NCI-H526 treated with DMSO at 0.1 percent for 48 hours (cell line): ENCODE measurements at regions not wholly inside any gene's neighbourhood (a gene's known extent, or its start where the extent isn't known, plus 50 kb on each side); places are given as distances from the start of the nearest gene placed in this dataset.

ENCODE experiments used
- DNase-seq: peaks from one replicate; lab custom pipeline; 2025; lab: John Stamatoyannopoulos, UW

DNA sequence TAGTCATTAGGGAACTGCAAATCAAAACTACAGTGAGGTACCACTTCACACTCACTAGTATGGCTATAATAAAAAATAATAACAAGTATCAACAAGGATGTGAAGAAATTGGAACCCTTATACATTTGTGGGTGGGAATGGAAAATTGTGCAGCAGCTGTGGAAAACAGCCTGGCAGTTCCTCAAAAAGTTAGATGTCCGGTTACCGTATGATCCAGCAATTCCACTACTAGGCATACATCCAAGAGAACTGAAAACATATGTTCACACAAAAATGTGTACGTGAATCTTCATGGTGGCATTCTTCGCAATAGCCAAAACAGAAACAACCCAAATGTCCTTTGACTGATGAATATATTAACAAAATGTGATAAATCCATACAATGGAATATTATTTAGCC, 187.9 kb upstream of the LYSMD4 start:
- DNase-seq = no peak

DNA sequence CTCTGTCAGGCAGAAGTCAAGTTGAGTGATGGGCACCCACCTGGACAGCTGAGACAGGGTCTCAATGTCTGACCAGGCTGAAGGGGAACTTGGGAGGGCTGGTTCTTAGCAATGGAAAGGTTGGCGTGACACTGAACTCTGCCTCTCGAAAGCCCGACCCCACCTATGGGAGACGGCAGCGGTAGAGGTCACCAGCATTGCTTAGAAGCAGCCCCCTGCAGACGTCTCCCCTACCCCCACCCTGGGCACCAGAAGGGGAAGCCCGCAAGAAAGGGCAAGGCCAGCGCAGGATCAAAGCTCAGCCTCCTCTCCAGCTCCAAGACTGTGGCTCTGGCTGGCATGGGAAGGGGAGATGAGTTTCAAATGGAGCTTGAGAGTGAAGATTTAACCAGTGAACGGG, 184.8 kb upstream of the LYSMD4 start:
- DNase-seq = no peak

DNA sequence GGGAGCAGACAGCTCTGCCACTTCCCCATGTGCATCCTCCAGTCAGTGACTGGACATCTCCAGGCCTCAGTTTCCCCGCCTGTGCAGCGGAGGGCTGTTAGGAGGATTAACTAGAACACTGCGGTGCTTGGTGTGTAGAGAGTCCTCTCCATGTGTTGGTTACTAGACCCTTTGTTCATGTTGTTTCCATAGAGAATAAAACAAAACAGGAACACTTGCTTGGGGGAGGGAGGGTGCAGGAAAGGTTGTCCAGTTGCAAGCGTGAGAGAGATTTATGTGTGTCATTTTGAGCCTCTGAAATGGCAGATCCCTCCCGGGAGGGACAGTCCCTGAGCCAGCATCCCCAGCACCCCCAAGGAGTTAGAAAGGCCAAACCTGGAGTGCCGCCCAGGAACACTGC, 184.0 kb upstream of the LYSMD4 start:
- no peak for DNase-seq

DNA sequence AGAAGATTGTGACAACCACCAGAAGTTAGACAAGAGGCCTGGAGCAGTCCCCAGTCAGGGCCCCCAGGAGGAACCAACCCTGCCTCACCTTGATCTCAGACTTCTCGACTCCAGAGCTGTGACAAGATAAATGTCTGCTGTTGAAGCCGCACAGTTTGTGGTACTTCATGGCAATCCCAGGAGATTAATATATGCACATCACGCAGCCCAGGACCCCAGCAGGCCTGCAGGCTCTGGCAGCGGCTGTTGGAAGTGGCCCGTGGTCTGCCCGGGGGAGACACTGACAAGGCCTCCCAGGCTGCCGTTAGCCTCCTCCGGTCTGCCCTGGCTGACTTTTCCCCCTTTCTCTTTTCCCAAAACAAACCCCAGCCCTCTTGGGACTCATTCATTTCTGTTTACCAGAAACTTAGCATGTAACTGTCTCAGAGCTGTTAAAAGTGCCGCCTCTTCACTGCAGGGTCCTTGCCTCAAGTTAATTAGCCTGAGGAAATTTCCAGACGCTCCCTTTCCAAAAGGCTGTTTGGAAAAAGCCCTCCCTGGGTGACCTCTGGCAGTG, 183.5 kb upstream of the LYSMD4 start:
- DNase-seq = no peak

DNA sequence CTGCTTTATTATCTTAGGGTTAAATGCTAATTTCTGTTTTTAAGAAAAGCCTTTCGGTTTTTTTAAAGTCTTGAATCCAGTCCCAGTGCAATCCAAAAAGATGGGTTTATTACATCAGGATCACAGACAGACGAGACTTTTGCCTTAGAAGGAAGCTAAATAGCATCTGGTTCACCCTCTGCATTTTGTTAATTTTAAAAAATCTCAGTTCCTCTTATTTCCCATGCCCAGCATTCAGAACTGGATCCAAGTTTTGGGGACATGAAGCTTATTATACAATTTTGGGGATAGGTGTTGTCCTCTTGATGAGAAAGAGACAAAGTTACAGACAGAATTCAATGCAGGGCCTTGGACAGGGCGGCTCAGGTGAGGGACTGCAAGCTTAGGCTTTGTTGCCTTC, 181.5 kb upstream of the LYSMD4 start:
- DNase-seq = no peak

DNA sequence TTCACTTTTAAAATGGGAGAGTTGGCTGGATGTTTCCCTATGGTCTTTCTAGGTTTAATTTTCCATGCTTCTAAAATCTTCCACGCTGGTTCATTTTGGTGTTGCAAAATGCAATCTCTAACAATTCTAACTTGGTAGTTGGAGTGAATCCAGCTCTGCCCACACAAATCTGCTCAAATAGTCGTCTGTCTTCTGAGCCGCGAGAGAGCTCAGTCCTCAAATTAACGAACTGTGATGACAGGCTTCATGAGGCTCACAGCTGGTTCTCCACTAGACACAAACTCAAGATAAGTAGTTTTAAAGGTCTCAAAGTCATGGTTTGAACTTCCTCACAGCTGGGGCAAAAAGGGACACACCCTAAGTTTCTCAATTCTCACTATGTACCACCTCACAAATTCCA, 178.6 kb upstream of the LYSMD4 start:
- DNase-seq = no peak

DNA sequence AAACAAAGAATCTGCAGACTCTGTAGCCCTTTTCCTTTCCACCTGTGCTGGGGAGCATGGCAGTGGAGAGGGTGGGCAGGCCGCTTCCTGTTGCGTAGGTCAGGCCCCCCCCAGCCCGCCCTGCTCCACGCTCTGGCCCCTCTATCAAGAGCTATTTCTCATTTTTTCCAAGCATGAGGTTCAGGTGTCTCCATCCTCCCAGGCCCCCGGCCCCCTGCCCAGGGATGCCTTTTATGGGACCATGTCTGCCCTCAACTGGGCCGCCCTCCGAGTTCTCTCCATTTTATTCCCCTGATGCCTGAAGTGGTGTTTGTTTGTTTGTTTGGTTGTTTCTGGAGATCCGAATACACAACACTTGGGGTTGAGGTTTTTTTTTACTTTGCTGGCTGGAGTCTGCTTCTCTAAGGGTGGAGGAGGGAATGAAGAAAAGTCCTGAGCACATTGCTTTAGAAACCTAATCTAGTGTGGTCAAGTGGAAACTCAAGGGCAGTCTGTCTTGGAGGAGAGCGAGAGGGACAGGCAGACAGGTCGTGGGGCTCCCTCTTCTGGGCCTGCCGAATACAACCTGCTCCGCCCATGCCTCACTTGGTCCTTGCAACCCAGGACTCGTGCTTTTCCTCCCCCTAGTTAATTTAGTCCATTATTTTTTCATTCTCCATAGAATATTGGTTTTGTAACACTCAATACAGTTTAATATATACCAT, 176.5 kb upstream of the LYSMD4 start:
- no peak for DNase-seq

DNA sequence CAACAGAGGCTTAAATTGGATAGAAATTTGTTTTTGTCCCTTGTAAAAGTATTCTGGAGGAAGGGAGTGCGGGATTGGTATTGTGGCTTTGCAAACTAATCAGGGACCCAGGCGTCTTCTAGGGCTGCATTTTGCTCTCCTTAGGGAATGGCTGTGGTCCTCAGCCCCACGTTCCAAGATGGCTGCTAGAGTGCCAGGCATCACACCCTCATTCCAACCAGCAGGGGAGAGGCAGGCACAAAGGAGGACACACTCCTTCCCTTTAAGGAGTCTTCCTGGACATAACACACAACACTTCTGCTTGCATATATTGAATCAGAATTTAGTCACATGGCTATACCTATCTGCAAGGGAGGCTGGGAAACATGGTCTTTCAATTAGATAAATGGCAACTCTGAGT, 174.5 kb upstream of the LYSMD4 start:
- no peak for DNase-seq

DNA sequence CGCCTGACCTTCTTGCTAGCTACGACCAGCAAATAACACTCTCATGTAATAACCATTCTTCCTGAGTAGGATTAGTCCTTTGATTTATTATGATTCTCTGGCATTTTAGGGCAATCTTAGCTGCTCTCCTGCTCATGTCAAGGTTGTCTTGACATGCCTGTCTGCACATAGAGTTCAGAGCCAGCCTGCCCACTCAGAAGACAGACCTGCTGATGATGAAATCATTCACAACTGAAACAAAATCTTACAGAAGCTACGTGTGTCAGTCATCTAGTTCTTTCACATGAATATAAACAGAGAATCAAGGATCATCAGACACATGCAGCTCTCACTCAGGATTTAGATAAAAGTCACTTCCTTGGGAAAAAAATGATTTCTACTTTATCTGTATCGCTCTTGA, 173.6 kb upstream of the LYSMD4 start:
- no peak for DNase-seq

DNA sequence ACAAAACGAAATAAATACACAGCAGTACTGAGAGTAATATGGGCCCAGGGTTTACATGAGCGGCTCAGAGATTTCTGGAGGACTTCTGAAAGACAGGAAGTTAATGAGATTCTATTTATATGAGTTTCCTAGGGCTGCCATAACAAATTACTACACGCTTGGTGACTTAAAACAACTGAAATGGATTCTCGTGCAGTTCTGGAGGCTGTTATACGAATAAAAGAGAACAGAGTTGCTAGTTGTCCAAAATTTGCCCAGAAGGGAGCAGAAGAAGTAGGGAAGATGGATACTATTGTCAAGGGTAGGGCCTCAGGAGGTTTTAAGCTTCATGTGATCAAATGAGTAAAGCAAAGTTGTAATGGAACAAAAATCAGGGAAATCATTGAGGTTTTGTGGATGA, 173.1 kb upstream of the LYSMD4 start:
- DNase-seq = no peak

DNA sequence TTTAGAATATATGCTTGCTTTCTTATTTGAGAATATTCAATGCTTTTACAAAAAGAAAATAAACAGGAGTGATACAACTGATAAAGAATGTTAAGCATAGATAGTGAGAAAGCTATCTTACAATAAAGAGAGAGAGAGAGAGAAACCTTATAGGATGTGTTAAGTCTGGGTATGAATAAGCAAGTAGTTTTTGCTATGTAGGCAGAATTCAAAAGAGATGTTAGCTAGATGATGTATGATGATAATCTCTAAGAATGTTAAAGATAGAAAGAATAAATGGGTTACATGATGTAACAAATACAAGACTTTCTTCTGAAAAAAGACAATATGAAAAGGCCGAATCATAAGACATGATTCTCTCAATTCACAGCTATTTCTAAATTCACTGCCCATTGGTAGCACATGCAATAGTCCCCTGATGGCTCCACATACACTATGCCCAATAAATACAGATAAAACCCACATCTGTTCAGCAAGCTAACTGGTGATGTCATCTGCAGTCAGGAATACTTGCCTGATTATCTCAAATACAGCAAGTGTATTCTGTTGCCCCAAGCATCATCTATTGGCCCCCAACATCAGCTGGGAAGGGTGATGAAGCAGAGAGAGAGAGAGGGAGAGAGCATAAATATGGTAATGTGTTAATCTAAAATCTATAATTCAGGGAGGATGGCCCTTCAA, 169.2 kb upstream of the LYSMD4 start:
- no peak for DNase-seq

DNA sequence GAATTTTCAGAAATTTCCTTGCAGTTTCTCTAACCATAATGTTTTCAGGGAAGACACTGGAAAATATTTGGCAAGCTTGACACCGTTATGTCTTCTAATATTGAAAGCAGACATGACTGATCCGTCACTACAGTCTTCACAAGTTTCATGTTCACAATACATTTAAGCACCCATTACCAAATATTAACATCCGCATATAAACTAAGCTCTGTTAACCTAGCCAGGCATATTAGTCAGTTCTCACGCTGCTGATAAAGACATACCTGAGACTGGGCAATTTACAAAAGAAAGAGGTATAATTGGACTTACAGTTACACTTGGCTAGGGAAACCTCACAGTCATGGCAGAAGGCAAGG, 162.7 kb upstream of the LYSMD4 start:
- DNase-seq = no peak

DNA sequence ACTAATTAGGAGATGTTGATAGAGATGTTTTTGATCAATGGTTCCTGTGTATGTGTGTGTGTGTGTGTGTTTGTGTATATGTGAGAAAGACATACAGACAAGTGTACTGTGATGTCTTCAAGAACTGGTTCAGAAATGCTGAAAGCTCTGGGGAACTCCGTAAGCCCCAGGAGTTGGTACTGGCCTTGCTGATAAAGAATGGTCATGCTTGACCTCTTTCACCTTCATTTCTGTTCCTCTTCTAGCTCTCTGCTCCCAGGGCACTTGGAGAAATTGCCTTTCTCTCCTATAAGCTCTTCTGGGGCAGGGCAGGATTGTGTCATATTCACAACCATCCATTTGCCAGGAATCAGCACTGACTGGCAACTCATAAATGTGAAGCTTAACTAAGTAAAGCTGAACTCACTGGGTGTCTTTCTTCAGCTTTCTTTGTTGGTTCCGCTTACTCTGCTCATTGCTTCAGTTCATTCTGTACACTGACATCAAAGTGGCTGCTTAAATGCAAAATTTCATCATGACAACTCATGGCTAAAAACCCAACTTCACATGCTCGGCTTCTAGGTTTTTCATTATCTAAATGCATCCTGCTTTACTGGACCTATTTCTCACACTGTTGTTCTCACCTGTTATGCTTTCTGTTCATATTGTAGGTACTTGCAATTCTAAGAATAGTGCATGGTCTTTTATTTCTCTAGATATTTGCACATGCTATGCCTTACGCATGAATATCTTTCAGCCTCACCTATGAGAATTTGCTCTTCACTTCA, 162.1 kb upstream of the LYSMD4 start:
- no peak for DNase-seq

DNA sequence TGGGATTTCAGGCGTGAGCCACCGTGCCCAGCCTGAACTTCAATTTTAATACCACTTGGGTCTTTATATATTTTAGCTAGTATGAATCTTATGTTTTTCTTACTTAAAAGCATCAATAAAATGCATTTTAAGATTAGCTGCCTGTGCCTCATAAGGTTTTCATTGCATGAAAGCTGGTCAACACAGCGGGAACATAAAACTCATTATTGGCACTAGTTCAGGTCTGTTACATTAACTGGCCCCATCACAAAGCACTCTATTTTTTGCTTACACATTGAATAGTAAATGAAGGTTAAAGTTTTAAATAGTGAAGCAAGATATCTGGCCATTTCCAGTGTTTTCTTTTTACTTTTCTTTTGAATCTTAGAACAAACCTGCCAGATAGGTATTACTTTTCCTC, 145.6 kb upstream of the LYSMD4 start:
- DNase-seq = no peak

DNA sequence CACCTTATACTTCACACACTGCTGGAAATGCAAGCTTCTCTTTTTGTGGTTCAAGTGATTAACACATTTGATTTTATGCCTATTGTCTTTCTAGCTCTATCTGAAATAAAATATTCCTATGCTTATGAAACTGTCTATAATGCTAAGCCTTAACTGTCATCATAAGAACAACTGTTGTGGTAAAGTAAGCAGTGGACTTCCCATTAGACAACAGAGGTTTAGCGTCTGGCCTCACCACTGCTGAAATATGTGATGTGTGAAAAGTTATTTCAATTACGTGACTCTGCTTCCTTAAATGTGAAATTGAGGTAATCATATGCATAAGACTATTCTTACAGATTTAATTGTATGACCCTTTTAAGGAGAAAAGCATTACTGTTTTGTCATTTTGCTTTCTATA, 140.2 kb upstream of the LYSMD4 start:
- DNase-seq = no peak

DNA sequence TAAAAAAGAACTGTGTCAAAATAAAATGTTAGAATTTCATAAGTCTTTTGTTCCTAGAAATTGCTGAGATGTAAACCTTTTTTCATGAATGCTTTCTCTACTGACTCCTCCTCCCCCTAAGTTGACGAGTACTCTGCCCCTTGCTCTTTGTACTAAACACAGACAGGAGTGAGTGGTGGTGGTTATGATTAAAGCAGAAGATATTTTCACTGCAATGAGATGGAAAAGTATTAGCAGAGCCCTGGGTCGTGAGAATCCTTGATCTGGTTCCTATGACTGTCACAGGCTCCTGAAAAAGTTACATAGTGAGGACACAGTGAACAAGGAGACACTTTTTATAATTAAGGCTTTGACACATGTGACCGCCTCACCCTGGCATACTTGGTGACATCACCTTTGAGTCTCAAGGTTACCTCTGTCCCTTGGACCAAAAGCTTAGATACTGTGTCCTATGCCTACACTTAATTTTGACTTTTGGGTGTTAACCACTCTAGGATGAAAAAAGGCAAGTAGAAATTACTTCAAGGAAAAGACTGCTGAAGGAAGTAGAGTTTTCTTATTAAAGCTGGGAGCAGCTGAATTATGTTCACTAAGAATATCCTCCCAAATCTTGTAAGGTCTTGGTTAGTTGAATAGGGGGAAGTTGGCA, 130.4 kb upstream of the LYSMD4 start:
- DNase-seq = no peak

DNA sequence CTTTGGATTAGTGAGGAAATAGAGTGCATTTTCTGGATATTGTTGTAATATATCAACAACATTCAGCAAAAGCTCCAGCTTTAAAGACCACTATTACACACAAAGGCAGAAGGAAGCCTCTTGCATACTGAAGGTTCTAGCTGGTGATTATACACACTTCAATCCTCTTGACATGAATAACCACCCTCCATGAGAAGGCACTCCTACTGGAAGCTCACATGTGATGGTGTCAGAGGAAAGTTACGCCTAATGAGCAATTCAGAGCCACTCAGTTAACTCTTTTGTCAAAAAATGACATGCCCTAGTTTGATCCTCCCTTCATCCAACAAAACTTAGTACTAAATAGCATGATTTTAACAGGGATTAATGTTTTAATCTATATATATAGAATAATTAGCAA, 124.6 kb upstream of the LYSMD4 start:
- DNase-seq = no peak

DNA sequence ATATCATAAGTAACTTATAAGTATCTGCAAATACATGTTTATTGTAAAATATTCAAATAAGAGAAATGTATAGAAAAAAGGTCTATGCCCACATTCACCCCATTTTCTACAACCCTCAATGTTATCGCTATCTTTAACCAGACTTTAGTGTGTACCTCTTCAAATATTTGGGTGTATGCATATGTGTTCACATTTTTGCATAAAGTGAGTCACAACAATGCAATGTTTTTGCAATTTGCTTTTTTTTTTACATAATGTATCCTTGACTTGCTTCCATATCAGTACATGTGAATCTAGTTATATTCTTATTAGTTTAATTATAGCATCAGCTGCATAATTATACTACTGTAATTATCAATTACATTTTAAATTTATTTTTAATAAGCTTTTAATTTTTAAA, 117.3 kb upstream of the LYSMD4 start:
- DNase-seq = no peak

DNA sequence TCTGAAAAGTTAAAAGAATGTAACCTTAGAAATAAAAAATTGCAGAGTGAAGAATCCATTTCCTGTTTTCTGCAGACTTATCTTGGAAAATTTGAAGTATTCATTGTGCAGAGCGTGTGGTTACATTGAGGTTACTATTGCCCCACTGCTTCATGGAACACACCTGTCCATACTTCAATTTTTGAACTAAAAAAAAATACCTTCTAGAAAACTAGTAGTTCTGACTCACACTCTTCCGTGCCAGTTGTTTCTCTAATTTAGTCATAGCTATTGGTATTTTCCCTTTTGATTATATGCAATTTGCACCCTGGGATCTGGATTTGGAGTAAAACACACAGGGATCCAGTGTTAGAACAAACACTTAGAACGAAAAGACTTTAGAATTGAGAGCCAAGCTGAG, 111.8 kb upstream of the LYSMD4 start:
- DNase-seq = no peak

DNA sequence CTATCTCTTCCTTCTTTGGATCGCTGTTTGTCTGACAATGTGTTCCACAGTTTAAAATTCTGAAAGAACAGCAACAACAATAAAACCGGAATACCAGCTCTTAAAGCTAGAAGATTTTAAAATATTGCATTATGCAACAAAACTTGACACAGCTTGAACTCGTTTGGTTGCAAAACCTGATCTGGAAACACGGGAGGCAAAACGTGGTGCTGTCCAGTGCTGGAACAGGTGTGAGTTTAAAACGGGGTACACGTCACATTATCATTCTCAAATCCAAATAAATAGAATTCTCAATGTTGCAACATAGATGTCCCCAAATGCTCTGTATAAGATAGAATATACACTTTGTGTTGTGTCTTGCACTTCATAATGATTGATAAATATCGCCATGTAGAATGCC, 110.9 kb upstream of the LYSMD4 start:
- DNase-seq = no peak

DNA sequence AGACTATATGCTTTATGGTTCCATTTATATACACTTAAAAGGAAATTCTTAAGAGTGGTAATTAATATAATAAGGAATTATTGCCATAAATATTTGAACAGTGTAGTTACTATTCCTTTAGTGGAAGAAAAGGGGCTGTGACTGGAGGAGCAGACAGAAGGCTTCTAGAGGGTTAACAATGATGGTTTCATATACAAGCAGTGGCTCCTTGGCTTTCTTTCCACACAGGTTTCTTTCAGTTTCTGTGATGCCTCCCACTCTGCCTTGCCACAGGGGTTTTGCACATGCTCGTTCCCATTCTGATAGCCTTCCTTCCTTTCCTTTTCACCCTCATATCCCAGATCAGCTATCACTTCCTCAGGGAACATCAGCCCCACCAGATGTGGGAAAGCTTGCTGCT, 108.8 kb upstream of the LYSMD4 start:
- DNase-seq = no peak

DNA sequence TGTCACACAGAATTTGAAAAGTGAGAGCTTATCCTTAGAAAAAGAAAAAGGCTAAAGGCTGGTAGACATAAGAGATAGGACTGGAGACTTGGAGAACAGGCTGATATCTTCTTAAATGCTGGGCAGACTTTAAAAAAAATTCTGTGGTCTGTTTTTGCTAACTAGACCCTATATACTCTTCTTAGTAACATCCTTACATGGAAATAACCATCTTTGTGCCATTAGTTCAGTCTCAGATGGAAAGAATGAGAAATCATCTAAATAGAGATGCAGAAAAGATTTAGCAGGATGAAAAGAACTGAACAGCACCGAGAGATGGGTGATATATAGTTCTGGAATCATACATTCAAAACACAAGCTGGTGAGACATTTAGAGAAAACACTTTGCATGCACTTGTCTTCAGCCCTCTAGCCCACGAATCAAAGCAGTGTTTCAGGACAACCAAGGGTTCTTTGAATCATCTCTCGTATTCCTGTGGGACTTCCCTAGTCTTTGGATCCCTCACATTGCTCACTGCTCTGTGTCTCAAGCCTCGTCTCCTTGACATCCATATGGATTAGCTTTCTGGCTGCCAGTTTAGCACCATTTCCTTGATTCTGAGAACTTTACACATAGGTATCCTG, 93.0 kb upstream of the LYSMD4 start:
- DNase-seq = no peak
